Adrenal gland (tissue), 9 donors: ENCODE measurements at regions not wholly inside any gene's neighbourhood (a gene's known extent, or its start where the extent isn't known, plus 50 kb on each side); places are given as distances from the start of the nearest gene placed in this dataset.

Experiments
- DNase-seq, 7 donors: peaks; one replicate each; pipeline ENCODE4 v3.0.0-alpha.2; 2019 to 2020
- H3K27ac ChIP-seq, 5 donors: fragments of 200-600 bp; sonication (generic) in 4 of 5; 1 replicate in 3 of 5; 2 replicates in 2 of 5; pipeline versions ENCODE4 v1.5.1 to v1.8.0; 2016 to 2020; ENCODE audit warnings: mild to moderate bottlenecking in 1 of 5
- H3K27me3 ChIP-seq: fragments of 200-600 bp; 2 replicates; pipeline ENCODE4 v1.8.0; 2021
- H3K36me3 ChIP-seq, 2 donors: fragments of 200-600 bp; replicated peaks in 1 of 2; 1 replicate in 1 of 2; 2 replicates in 1 of 2; pipeline versions ENCODE4 v1.5.1 to v1.8.0; 2018 to 2022
- H3K4me1 ChIP-seq, 2 donors: fragments of 200-600 bp; replicated peaks in 1 of 2; 1 replicate in 1 of 2; 2 replicates in 1 of 2; pipeline versions ENCODE4 v1.5.1 to v1.8.0; 2018 to 2021
- H3K4me3 ChIP-seq, 4 donors: fragments of 200-600 bp; sonication (generic) in 3 of 4; one replicate each; pipeline ENCODE4 v1.5.1; 2016 to 2018
- H3K9me3 ChIP-seq, 3 donors: fragments of 200-600 bp; sonication (generic) in 1 of 3; replicated peaks in 1 of 3; 1 replicate in 2 of 3; 2 replicates in 1 of 3; pipeline versions ENCODE4 v1.5.1 to v1.8.0; 2016 to 2021
- POLR2A ChIP-seq, 2 donors: fragments of 450-650 bp; IDR thresholded peaks; one replicate each; pipeline ENCODE4 v1.6.1; 2017; ENCODE audit warnings: antibody characterized with exemption in 2 of 2, mild to moderate bottlenecking in 2 of 2, moderate library complexity in 1 of 2
- WGBS, 4 donors: extraction: QIAGEN DNeasy Blood & Tissue Kit in 2 of 4; methylation state at CpG; one replicate each; pipeline versions ENCODE4 v1.1.5 to v1.1.7; 2013 to 2017; 5-methylcytosine and 5-hydroxymethylcytosine counted together
- intact Hi-C, 2 donors: fragments of 100-400 bp; cut with DNase I; formaldehyde crosslinking; loops; one replicate each; pipeline versions ENCODE4 v1.14.1 to v1.15.0; 2022 to 2023
- TF ChIP-seq, protein P1 (sequence below), 6 experiments: fragments of 450-650 bp in 4 of 6; fragments of 200-600 bp in 2 of 6; sonication (generic) in 1 of 6; IDR thresholded peaks; 1 replicate in 5 of 6; 2 replicates in 1 of 6; pipeline versions ENCODE4 v1.5.1 to v1.8.0; 2016 to 2021; ENCODE audit warnings: antibody characterized with exemption in 6 of 6, mild to moderate bottlenecking in 2 of 6, moderate library complexity in 1 of 6
- donor health status: healthy with polysubstance abuse.
- donor health status: Bipolar disorder and iron deficiency.
- donor health status: DM: yes; HTN: yes; CAD: no.
- donor health status: DM: no; HTN: no; CAD: no.
- donor health status: DM: no; HTN: no; CAD: no.

DNA sequence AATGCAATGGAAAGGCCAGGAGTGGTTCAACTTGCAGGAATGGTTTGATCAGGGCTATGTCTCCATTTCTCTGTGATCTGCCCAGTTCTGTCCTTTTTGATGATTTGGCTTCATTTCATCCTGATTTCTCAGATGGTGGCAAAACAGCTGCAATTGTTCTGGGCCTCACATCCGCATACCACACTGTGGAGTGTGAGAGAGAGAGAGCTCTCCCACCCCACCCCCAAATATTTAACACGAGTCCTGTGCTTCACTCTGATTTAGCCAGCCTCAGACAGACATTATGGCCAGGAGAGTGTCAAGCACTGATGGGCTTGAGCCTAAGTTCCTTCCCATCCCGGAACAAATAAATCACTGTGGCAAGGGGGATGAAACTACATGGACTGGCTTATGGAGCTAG lies 284.6 kb downstream of the CDC5L start:
- H3K4me3 ChIP-seq, result no peak overlapping the region
- H3K27me3 ChIP-seq, result no peaks in the 10 kb centered on the region
- WGBS, 4 donors, result 78 to 84% (median 82%) methylated on average over 3 of the region's 3 CpGs
- no peak overlapping the region for H3K27ac ChIP-seq
- DNase-seq, result no peak
- no peaks in the 10 kb centered on the region for H3K36me3 ChIP-seq
- H3K9me3 ChIP-seq, result no peaks in the 10 kb centered on the region
- H3K4me1 ChIP-seq, result no peaks in the 10 kb centered on the region
- intact Hi-C loops, result no loop called here
- TF ChIP-seq POLR2A (IDR thresholded peaks at IDR 0.05), result no peak
- TF ChIP-seq, protein P1, sequence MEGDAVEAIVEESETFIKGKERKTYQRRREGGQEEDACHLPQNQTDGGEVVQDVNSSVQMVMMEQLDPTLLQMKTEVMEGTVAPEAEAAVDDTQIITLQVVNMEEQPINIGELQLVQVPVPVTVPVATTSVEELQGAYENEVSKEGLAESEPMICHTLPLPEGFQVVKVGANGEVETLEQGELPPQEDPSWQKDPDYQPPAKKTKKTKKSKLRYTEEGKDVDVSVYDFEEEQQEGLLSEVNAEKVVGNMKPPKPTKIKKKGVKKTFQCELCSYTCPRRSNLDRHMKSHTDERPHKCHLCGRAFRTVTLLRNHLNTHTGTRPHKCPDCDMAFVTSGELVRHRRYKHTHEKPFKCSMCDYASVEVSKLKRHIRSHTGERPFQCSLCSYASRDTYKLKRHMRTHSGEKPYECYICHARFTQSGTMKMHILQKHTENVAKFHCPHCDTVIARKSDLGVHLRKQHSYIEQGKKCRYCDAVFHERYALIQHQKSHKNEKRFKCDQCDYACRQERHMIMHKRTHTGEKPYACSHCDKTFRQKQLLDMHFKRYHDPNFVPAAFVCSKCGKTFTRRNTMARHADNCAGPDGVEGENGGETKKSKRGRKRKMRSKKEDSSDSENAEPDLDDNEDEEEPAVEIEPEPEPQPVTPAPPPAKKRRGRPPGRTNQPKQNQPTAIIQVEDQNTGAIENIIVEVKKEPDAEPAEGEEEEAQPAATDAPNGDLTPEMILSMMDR (IDR thresholded peaks at IDR 0.05), result no peak

DNA sequence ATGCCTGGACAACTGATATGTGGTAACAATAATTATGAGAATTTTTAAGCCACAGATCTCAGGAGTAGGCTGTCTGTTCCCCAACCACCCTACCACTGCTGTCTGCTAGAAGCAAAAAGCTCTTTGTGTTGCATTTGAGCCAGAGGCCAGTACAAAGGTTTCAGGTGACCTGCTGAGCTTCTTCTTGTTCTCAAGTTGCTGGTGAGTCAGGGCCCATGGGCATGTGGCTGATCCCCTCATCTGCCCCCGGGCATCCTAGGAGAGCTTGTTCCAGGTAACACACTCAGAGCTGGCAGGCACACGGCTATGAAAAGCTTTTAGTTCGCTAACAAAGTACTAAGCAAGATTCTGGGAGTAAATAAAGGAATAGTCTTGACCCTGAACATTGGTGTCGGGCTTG lies 285.3 kb downstream of the CDC5L start:
- intact Hi-C loops, result no loop called here
- H3K9me3 ChIP-seq, result no peaks in the 10 kb centered on the region
- no peak for TF ChIP-seq POLR2A (IDR thresholded peaks at IDR 0.05)
- TF ChIP-seq, protein P1 (IDR thresholded peaks at IDR 0.05), result no peak
- H3K36me3 ChIP-seq, result no peaks in the 10 kb centered on the region
- WGBS, 4 donors, result 85 to 93% (median 86%) methylated on average over 4 of the region's 4 CpGs
- no peak for DNase-seq
- H3K4me1 ChIP-seq, result no peaks in the 10 kb centered on the region
- no peak overlapping the region for H3K27ac ChIP-seq
- H3K27me3 ChIP-seq, result no peaks in the 10 kb centered on the region
- H3K4me3 ChIP-seq, result no peak overlapping the region

DNA sequence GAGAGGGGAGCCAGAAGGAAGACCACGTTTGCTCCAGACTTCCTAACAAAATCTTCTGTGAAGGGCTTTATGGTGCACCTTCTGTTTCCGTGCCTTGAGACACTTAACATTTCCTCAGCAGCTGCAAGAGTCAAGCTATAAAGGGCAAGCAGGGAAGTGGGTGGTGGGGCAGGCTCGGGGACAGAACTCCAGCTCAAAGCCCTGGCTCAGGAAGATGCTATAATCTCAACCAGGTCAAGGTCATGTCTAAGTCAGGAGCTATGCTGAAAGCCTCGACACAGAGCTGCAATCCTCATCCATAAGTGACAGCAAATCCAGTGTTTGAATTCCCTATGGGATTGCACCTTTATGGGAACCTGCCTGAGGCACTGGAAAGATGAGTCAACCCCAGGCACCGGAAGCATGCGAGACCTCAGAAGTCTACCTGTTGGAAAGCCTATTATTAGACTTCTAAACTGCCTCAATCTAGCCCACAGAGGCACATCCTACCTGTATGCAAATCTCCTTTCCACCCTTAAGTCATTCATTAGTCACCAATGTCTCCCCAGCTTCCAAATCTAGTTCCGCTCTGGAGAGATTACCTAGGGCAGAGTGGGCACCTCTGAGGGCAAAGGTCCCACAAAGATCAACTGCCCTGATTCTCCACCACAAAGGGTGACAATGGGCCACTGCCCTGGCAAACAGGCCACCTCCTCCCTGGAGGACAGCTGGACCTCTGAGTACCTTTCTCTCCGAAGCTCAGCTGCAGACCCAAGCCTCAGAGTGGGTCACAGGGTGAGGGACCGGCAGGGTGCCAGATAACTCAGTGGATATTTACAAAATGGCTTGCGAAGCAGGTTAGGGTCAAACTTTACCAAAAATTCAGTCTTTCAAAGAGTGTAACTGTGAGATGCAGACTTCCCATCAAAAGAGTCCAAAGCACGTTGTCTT lies 287.0 kb downstream of the CDC5L start:
- no peaks in the 10 kb centered on the region for H3K4me1 ChIP-seq
- no peak overlapping the region for H3K27ac ChIP-seq
- H3K9me3 ChIP-seq, result no peaks in the 10 kb centered on the region
- TF ChIP-seq, protein P1 (IDR thresholded peaks at IDR 0.05), result no peak
- TF ChIP-seq POLR2A (IDR thresholded peaks at IDR 0.05), result no peak
- intact Hi-C loops, result no loop called here
- WGBS, 4 donors, result 68 to 76% (median 72%) methylated on average over 11 of the region's 11 CpGs
- no peaks in the 10 kb centered on the region for H3K36me3 ChIP-seq
- DNase-seq, result no peak
- no peaks in the 10 kb centered on the region for H3K27me3 ChIP-seq
- no peak overlapping the region for H3K4me3 ChIP-seq

DNA sequence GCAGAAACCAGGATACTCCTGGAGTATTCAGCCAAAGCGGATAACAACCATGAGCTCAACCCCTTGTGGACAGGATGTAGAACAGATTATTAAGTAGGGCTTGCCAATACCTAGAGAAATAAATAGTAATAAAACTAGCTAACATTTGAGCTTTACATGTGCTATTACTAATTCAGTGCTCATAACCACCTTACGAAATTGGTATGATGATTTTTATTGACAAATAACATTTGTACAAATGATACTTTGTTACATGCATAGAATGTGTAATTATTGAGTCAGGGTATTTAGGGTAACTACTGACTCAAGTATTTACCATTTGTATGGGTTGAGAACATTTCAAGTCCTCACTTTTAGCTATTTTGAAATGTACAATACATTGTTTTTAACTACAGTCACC lies 287.9 kb downstream of the CDC5L start:
- intact Hi-C loops, result no loop called here
- Histone ChIP-seq H3K27ac (no peak overlapping the region), H3K36me3 (no peaks in the 10 kb centered on the region), H3K9me3 (no peaks in the 10 kb centered on the region), H3K4me3 (no peak overlapping the region), H3K27me3 (no peaks in the 10 kb centered on the region), H3K4me1 (no peaks in the 10 kb centered on the region)
- 89 to 93% (median 92%) methylated on average over 2 of the region's 2 CpGs for WGBS, 4 donors
- no peak for TF ChIP-seq POLR2A (IDR thresholded peaks at IDR 0.05)
- TF ChIP-seq, protein P1 (IDR thresholded peaks at IDR 0.05), result no peak
- no peak for DNase-seq
